C4-2B (cell line): ENCODE measurements at regions not wholly inside any gene's neighbourhood (a gene's known extent, or its start where the extent isn't known, plus 50 kb on each side); places are given as distances from the start of the nearest gene placed in this dataset.

Experiments used
- CTCF ChIP-seq: fragments of 450-650 bp; conservative IDR thresholded peaks from 2 replicates; pipeline ENCODE4 v1.5.1; 2017; ENCODE audit warnings: mild to moderate bottlenecking
- ZFX ChIP-seq: fragments of 450-650 bp; IDR thresholded peaks from 2 replicates; pipeline ENCODE4 v1.6.1; 2017

- no peak for TF ChIP-seq CTCF
- no peak for TF ChIP-seq ZFX
Measured at GRCh38 chr7:46745707-46746090, 824.6 kb upstream of the IGFBP3 start.
